ENCODE measurements at regions not wholly inside any gene's neighbourhood (a gene's known extent, or its start where the extent isn't known, plus 50 kb on each side); places are given as distances from the start of the nearest gene placed in this dataset.

- H3K27me3 ChIP-seq (ENCODE audit: control insufficient read depth in 1 of 2, insufficient read depth in 2 of 2, low read length in 2 of 2): no peaks in the 10 kb centered on the region
- H3K4me1 ChIP-seq (ENCODE audit: control insufficient read depth in 1 of 2, insufficient read depth in 2 of 2, low read length in 2 of 2): no peaks in the 10 kb centered on the region
Measured at GRCh38 chr2:133829450-133830020, 261.3 kb upstream of the NCKAP5 start.

GRCh38 chr2:133833746-133834145, 265.5 kb upstream of the NCKAP5 start:
- no peaks in the 10 kb centered on the region for H3K27me3 ChIP-seq (ENCODE audit: control insufficient read depth in 1 of 2, insufficient read depth in 2 of 2, low read length in 2 of 2)
- no peaks in the 10 kb centered on the region for H3K36me3 ChIP-seq (ENCODE audit: control insufficient read depth in 1 of 2, insufficient read depth in 2 of 2, low read length in 2 of 2)
- no peaks in the 10 kb centered on the region for H3K4me1 ChIP-seq (ENCODE audit: control insufficient read depth in 1 of 2, insufficient read depth in 2 of 2, low read length in 2 of 2)
- H3K9me3 ChIP-seq (ENCODE audit: control insufficient read depth in 1 of 2, low read length in 2 of 2): peaks cover 0 to 3% of the 10 kb centered on the region in 2 donors
- no peak overlapping the region for H3K4me3 ChIP-seq (ENCODE audit: low read depth in 1 of 2, low read length in 2 of 2)
- no peak overlapping the region for H3K9ac ChIP-seq (ENCODE audit: low read depth in 1 of 2, low read length in 2 of 2)
- H3K27ac ChIP-seq (ENCODE audit: low read depth, low read length): no peak overlapping the region

More at GRCh38 chr2:133829450-133830020, 261.3 kb upstream of the NCKAP5 start:
- Histone ChIP-seq H3K4me3 (ENCODE audit: low read depth in 1 of 2, low read length in 2 of 2) (no peak overlapping the region), H3K36me3 (ENCODE audit: control insufficient read depth in 1 of 2, insufficient read depth in 2 of 2, low read length in 2 of 2) (no peaks in the 10 kb centered on the region), H3K9ac (ENCODE audit: low read depth in 1 of 2, low read length in 2 of 2) (no peak overlapping the region), H3K27ac (ENCODE audit: low read depth, low read length) (no peak overlapping the region), H3K9me3 (ENCODE audit: control insufficient read depth in 1 of 2, low read length in 2 of 2) (peaks cover 0 to 3% of the 10 kb centered on the region in 2 donors)

- H3K9me3 ChIP-seq (ENCODE audit: control insufficient read depth in 1 of 2, low read length in 2 of 2): peaks cover 0 to 3% of the 10 kb centered on the region in 2 donors
- H3K27ac ChIP-seq (ENCODE audit: low read depth, low read length): no peak overlapping the region
- H3K4me1 ChIP-seq (ENCODE audit: control insufficient read depth in 1 of 2, insufficient read depth in 2 of 2, low read length in 2 of 2): no peaks in the 10 kb centered on the region
- no peaks in the 10 kb centered on the region for H3K27me3 ChIP-seq (ENCODE audit: control insufficient read depth in 1 of 2, insufficient read depth in 2 of 2, low read length in 2 of 2)
- no peak overlapping the region for H3K4me3 ChIP-seq (ENCODE audit: low read depth in 1 of 2, low read length in 2 of 2)
- H3K36me3 ChIP-seq (ENCODE audit: control insufficient read depth in 1 of 2, insufficient read depth in 2 of 2, low read length in 2 of 2): no peaks in the 10 kb centered on the region
- no peak overlapping the region for H3K9ac ChIP-seq (ENCODE audit: low read depth in 1 of 2, low read length in 2 of 2)
Measured at GRCh38 chr2:133835821-133836619, 267.8 kb upstream of the NCKAP5 start.

GRCh38 chr2:133836691-133837345, 268.6 kb upstream of the NCKAP5 start:
- Histone ChIP-seq H3K27me3 (ENCODE audit: control insufficient read depth in 1 of 2, insufficient read depth in 2 of 2, low read length in 2 of 2) (no peaks in the 10 kb centered on the region), H3K4me3 (ENCODE audit: low read depth in 1 of 2, low read length in 2 of 2) (no peak overlapping the region), H3K4me1 (ENCODE audit: control insufficient read depth in 1 of 2, insufficient read depth in 2 of 2, low read length in 2 of 2) (no peaks in the 10 kb centered on the region), H3K9me3 (ENCODE audit: control insufficient read depth in 1 of 2, low read length in 2 of 2) (peaks cover 0 to 3% of the 10 kb centered on the region in 2 donors), H3K36me3 (ENCODE audit: control insufficient read depth in 1 of 2, insufficient read depth in 2 of 2, low read length in 2 of 2) (no peaks in the 10 kb centered on the region), H3K27ac (ENCODE audit: low read depth, low read length) (no peak overlapping the region), H3K9ac (ENCODE audit: low read depth in 1 of 2, low read length in 2 of 2) (no peak overlapping the region)

- Histone ChIP-seq H3K4me3 (ENCODE audit: low read depth in 1 of 2, low read length in 2 of 2) (no peak overlapping the region), H3K27ac (ENCODE audit: low read depth, low read length) (no peak overlapping the region), H3K9ac (ENCODE audit: low read depth in 1 of 2, low read length in 2 of 2) (no peak overlapping the region), H3K4me1 (ENCODE audit: control insufficient read depth in 1 of 2, insufficient read depth in 2 of 2, low read length in 2 of 2) (no peaks in the 10 kb centered on the region), H3K9me3 (ENCODE audit: control insufficient read depth in 1 of 2, low read length in 2 of 2) (peaks cover 0 to 2% of the 10 kb centered on the region in 2 donors), H3K36me3 (ENCODE audit: control insufficient read depth in 1 of 2, insufficient read depth in 2 of 2, low read length in 2 of 2) (no peaks in the 10 kb centered on the region), H3K27me3 (ENCODE audit: control insufficient read depth in 1 of 2, insufficient read depth in 2 of 2, low read length in 2 of 2) (no peaks in the 10 kb centered on the region)
Measured at GRCh38 chr2:133837441-133838094, 269.3 kb upstream of the NCKAP5 start.

- Histone ChIP-seq H3K9me3 (ENCODE audit: control insufficient read depth in 1 of 2, low read length in 2 of 2) (no peaks in the 10 kb centered on the region), H3K9ac (ENCODE audit: low read depth in 1 of 2, low read length in 2 of 2) (no peak overlapping the region), H3K36me3 (ENCODE audit: control insufficient read depth in 1 of 2, insufficient read depth in 2 of 2, low read length in 2 of 2) (no peaks in the 10 kb centered on the region), H3K4me1 (ENCODE audit: control insufficient read depth in 1 of 2, insufficient read depth in 2 of 2, low read length in 2 of 2) (no peaks in the 10 kb centered on the region), H3K27me3 (ENCODE audit: control insufficient read depth in 1 of 2, insufficient read depth in 2 of 2, low read length in 2 of 2) (no peaks in the 10 kb centered on the region), H3K27ac (ENCODE audit: low read depth, low read length) (no peak overlapping the region), H3K4me3 (ENCODE audit: low read depth in 1 of 2, low read length in 2 of 2) (no peak overlapping the region)
Measured at GRCh38 chr2:133838642-133839365, 270.5 kb upstream of the NCKAP5 start.

- no peak overlapping the region for H3K9ac ChIP-seq (ENCODE audit: low read depth in 1 of 2, low read length in 2 of 2)
- no peak overlapping the region for H3K4me3 ChIP-seq (ENCODE audit: low read depth in 1 of 2, low read length in 2 of 2)
- no peaks in the 10 kb centered on the region for H3K9me3 ChIP-seq (ENCODE audit: control insufficient read depth in 1 of 2, low read length in 2 of 2)
- H3K27ac ChIP-seq (ENCODE audit: low read depth, low read length): no peak overlapping the region
- no peaks in the 10 kb centered on the region for H3K36me3 ChIP-seq (ENCODE audit: control insufficient read depth in 1 of 2, insufficient read depth in 2 of 2, low read length in 2 of 2)
- no peaks in the 10 kb centered on the region for H3K4me1 ChIP-seq (ENCODE audit: control insufficient read depth in 1 of 2, insufficient read depth in 2 of 2, low read length in 2 of 2)
- H3K27me3 ChIP-seq (ENCODE audit: control insufficient read depth in 1 of 2, insufficient read depth in 2 of 2, low read length in 2 of 2): no peaks in the 10 kb centered on the region
Measured at GRCh38 chr2:133839677-133840076, 271.4 kb upstream of the NCKAP5 start.

GRCh38 chr2:133840761-133841160, 272.5 kb upstream of the NCKAP5 start:
- H3K4me3 ChIP-seq (ENCODE audit: low read depth in 1 of 2, low read length in 2 of 2): no peak overlapping the region

GRCh38 chr2:133841900-133842299, 273.6 kb upstream of the NCKAP5 start:
- Histone ChIP-seq H3K27ac (ENCODE audit: low read depth, low read length) (no peak overlapping the region), H3K9me3 (ENCODE audit: control insufficient read depth in 1 of 2, low read length in 2 of 2) (no peaks in the 10 kb centered on the region), H3K27me3 (ENCODE audit: control insufficient read depth in 1 of 2, insufficient read depth in 2 of 2, low read length in 2 of 2) (no peaks in the 10 kb centered on the region), H3K4me3 (ENCODE audit: low read depth in 1 of 2, low read length in 2 of 2) (no peak overlapping the region), H3K9ac (ENCODE audit: low read depth in 1 of 2, low read length in 2 of 2) (no peak overlapping the region), H3K4me1 (ENCODE audit: control insufficient read depth in 1 of 2, insufficient read depth in 2 of 2, low read length in 2 of 2) (no peaks in the 10 kb centered on the region), H3K36me3 (ENCODE audit: control insufficient read depth in 1 of 2, insufficient read depth in 2 of 2, low read length in 2 of 2) (no peaks in the 10 kb centered on the region)

More at GRCh38 chr2:133840761-133841160, 272.5 kb upstream of the NCKAP5 start:
- H3K27me3 ChIP-seq (ENCODE audit: control insufficient read depth in 1 of 2, insufficient read depth in 2 of 2, low read length in 2 of 2): no peaks in the 10 kb centered on the region
- H3K27ac ChIP-seq (ENCODE audit: low read depth, low read length): no peak overlapping the region
- no peak overlapping the region for H3K9ac ChIP-seq (ENCODE audit: low read depth in 1 of 2, low read length in 2 of 2)
- no peaks in the 10 kb centered on the region for H3K4me1 ChIP-seq (ENCODE audit: control insufficient read depth in 1 of 2, insufficient read depth in 2 of 2, low read length in 2 of 2)
- no peaks in the 10 kb centered on the region for H3K9me3 ChIP-seq (ENCODE audit: control insufficient read depth in 1 of 2, low read length in 2 of 2)
- H3K36me3 ChIP-seq (ENCODE audit: control insufficient read depth in 1 of 2, insufficient read depth in 2 of 2, low read length in 2 of 2): no peaks in the 10 kb centered on the region

All from duodenal mucosa (tissue), 2 donors.